Gastrocnemius medialis (tissue), 4 donors: ENCODE measurements at regions not wholly inside any gene's neighbourhood (a gene's known extent, or its start where the extent isn't known, plus 50 kb on each side); places are given as distances from the start of the nearest gene placed in this dataset.

ENCODE experiments used
- POLR2A ChIP-seq, 2 donors: fragments of 450-650 bp; IDR thresholded peaks; one replicate each; pipeline ENCODE4 v1.6.1; 2017; ENCODE audit warnings: antibody characterized with exemption in 2 of 2, mild to moderate bottlenecking in 2 of 2, moderate library complexity in 2 of 2
- TF ChIP-seq, protein P1 (sequence below), 5 experiments: fragments of 450-650 bp in 3 of 5; fragments of 200-600 bp in 2 of 5; sonication (generic) in 2 of 5; IDR thresholded peaks in 4 of 5; conservative IDR thresholded peaks in 1 of 5; 1 replicate in 4 of 5; 2 replicates in 1 of 5; pipeline ENCODE4 v1.5.1; 2016 to 2019; ENCODE audit warnings: antibody characterized with exemption in 5 of 5, mild to moderate bottlenecking in 3 of 5, moderate library complexity in 3 of 5

DNA sequence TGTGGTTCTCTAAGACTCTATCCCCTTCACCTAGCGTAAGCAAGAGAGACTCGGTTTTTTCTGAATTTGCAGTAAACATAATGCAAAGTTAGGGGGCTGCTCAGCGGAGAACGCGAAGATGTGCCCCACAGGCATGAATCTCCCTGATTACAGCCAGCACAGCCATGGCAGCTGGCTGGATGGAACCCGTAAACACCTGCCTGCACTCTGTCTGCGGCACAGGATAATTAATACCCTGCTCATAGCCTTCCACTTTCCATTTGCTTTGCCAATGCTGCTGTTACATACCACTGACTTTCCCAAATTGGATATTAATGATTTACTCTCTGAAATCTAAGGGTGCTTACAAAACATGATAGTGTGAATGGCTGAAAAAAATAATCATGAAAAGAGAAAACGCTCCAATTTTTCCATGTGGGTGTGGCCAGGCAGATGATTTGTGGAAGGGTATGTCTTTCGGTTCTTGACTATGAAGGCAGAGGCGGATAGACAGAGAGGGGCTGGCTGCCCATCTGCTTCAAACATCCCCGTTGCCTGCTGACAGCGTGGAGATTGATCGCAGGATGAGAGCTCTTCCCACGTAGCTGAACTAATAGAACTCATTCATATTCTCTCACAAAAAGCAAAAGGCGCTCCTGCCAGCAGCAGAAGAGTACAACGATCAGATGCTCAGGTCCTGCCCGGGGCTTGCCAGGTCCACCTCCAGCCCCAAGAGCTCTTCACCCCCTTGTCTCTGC, 193.2 kb upstream of the GHITM start:
- TF ChIP-seq, protein P1, sequence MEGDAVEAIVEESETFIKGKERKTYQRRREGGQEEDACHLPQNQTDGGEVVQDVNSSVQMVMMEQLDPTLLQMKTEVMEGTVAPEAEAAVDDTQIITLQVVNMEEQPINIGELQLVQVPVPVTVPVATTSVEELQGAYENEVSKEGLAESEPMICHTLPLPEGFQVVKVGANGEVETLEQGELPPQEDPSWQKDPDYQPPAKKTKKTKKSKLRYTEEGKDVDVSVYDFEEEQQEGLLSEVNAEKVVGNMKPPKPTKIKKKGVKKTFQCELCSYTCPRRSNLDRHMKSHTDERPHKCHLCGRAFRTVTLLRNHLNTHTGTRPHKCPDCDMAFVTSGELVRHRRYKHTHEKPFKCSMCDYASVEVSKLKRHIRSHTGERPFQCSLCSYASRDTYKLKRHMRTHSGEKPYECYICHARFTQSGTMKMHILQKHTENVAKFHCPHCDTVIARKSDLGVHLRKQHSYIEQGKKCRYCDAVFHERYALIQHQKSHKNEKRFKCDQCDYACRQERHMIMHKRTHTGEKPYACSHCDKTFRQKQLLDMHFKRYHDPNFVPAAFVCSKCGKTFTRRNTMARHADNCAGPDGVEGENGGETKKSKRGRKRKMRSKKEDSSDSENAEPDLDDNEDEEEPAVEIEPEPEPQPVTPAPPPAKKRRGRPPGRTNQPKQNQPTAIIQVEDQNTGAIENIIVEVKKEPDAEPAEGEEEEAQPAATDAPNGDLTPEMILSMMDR (IDR thresholded peaks at IDR 0.05 in 4 of 5, conservative IDR thresholded peaks at IDR 0.05 in 1 of 5) = no peak
- TF ChIP-seq POLR2A (IDR thresholded peaks at IDR 0.05) = no peak
